A673 (cell line): ENCODE measurements at regions not wholly inside any gene's neighbourhood (a gene's known extent, or its start where the extent isn't known, plus 50 kb on each side); places are given as distances from the start of the nearest gene placed in this dataset.

ENCODE experiments used
- BruUV-seq: library from RNA; stranded (reverse); fragments of 400-500 nt; replicated peaks from 2 replicates; lab custom pipeline; 2021; lab: Mats Ljungman, UMichigan
- CTCF ChIA-PET: fragments of 300-600 bp; sonication (Branson Sonifier 250); formaldehyde crosslinking; loops from one replicate; lab custom pipeline; 2022; ENCODE audit warnings: antibody characterized with exemption; lab: Charles Lee
- POLR2A ChIA-PET: fragments of 300-600 bp; sonication (Branson Sonifier 250); formaldehyde crosslinking; loops from one replicate; lab custom pipeline; 2022; ENCODE audit warnings: antibody characterized with exemption; ENCODE audit not compliant: low non-redundant PET; lab: Charles Lee
- DNase-seq: peaks from one replicate; pipeline ENCODE4 v3.0.0-alpha.2; 2015; ENCODE audit warnings: low spot score
- H3K27ac ChIP-seq: fragments of 200-600 bp; sonication (generic); 2 replicates; pipeline ENCODE4 v1.5.1; 2016; ENCODE audit warnings: mixed run types, low read depth, mild to moderate bottlenecking, mixed read lengths, antibody characterized with exemption, low read length; ENCODE audit not compliant: poor library complexity, severe bottlenecking
- H3K27me3 ChIP-seq: fragments of 200-600 bp; sonication (generic); replicated peaks from 2 replicates; pipeline ENCODE4 v1.6.1; 2017; ENCODE audit warnings: mixed run types, low read depth, mild to moderate bottlenecking, mixed read lengths, antibody characterized with exemption, low read length; ENCODE audit not compliant: insufficient read depth, poor library complexity
- H3K36me3 ChIP-seq: fragments of 200-600 bp; sonication (generic); 2 replicates; pipeline ENCODE4 v1.6.1; 2016; ENCODE audit warnings: mixed run types, mild to moderate bottlenecking, mixed read lengths, antibody characterized with exemption, low read length; ENCODE audit not compliant: insufficient read depth, poor library complexity, severe bottlenecking
- H3K4me1 ChIP-seq: fragments of 200-600 bp; sonication (generic); 2 replicates; pipeline ENCODE4 v1.6.1; 2017; ENCODE audit warnings: mixed run types, mild to moderate bottlenecking, mixed read lengths, antibody characterized with exemption, low read length; ENCODE audit not compliant: insufficient read depth, poor library complexity, severe bottlenecking
- H3K4me3 ChIP-seq: fragments of 200-600 bp; sonication (generic); 2 replicates; pipeline ENCODE4 v1.5.1; 2016; ENCODE audit warnings: low read depth, mixed run types, mild to moderate bottlenecking, mixed read lengths, low read length; ENCODE audit not compliant: poor library complexity, severe bottlenecking
- H3K9me3 ChIP-seq: fragments of 200-600 bp; sonication (generic); 2 replicates; pipeline ENCODE4 v1.6.1; 2016; ENCODE audit warnings: mixed run types, low read depth, mild to moderate bottlenecking, mixed read lengths, antibody characterized with exemption, low read length; ENCODE audit not compliant: poor library complexity, severe bottlenecking
- EZH2 ChIP-seq: fragments of 200-600 bp; sonication (generic); IDR thresholded peaks from 2 replicates; pipeline ENCODE4 v1.6.1; 2017; ENCODE audit warnings: borderline replicate concordance, low read depth, mild to moderate bottlenecking, mixed read lengths, antibody characterized with exemption, low read length; ENCODE audit not compliant: poor library complexity, severe bottlenecking
- intact Hi-C: fragments of 100-400 bp; cut with micrococcal nuclease; formaldehyde crosslinking; loops from one replicate; pipeline ENCODE4 v1.10.0; 2022; ENCODE audit not compliant: unreplicated experiment
- TF ChIP-seq, protein P1 (sequence below): fragments of 300-800, 200-600 bp; sonication (generic); conservative IDR thresholded peaks from 2 replicates; pipeline ENCODE4 v1.5.1; 2017; ENCODE audit warnings: low read depth, mild to moderate bottlenecking, antibody characterized with exemption, low read length, moderate library complexity, mixed read lengths

DNA sequence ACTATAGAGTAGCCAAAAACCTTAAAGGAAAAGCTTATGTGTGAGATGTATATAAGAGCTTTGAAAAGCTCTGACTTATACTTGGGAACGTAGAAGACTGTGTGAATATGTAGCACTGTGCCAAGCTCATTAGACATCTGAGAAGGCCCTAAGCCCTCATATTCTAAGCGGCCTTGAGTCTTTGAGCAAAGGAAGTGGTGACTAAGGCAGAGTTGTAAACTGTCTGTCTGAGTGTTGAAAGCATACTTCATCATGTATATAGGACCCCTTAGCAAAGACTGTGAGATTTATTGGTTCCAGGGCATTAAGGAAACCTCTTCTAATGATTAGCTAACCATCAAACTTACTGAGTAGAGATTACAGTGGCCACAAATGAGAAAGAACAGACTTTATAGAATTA, 153.3 kb upstream of the LYPLAL1 start:
- no TSS peak for BruUV-seq
- CTCF ChIA-PET, result no interaction called here
- DNase-seq, result no peak
- Histone ChIP-seq H3K4me3 (no peak overlapping the region), H3K27me3 (peaks cover 8% of the 10 kb centered on the region), H3K9me3 (no peaks in the 10 kb centered on the region), H3K36me3 (no peaks in the 10 kb centered on the region), H3K27ac (no peak overlapping the region), H3K4me1 (no peaks in the 10 kb centered on the region)
- TF ChIP-seq, protein P1, sequence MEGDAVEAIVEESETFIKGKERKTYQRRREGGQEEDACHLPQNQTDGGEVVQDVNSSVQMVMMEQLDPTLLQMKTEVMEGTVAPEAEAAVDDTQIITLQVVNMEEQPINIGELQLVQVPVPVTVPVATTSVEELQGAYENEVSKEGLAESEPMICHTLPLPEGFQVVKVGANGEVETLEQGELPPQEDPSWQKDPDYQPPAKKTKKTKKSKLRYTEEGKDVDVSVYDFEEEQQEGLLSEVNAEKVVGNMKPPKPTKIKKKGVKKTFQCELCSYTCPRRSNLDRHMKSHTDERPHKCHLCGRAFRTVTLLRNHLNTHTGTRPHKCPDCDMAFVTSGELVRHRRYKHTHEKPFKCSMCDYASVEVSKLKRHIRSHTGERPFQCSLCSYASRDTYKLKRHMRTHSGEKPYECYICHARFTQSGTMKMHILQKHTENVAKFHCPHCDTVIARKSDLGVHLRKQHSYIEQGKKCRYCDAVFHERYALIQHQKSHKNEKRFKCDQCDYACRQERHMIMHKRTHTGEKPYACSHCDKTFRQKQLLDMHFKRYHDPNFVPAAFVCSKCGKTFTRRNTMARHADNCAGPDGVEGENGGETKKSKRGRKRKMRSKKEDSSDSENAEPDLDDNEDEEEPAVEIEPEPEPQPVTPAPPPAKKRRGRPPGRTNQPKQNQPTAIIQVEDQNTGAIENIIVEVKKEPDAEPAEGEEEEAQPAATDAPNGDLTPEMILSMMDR, result no peak
- TF ChIP-seq EZH2, result no peak
- intact Hi-C loops, result no loop called here
- POLR2A ChIA-PET, result interaction anchor here (0.6 kb wide), 1 partner anchor 24 kb away, joined by 3 read pairs; no protein-coding TSS in a partner anchor

DNA sequence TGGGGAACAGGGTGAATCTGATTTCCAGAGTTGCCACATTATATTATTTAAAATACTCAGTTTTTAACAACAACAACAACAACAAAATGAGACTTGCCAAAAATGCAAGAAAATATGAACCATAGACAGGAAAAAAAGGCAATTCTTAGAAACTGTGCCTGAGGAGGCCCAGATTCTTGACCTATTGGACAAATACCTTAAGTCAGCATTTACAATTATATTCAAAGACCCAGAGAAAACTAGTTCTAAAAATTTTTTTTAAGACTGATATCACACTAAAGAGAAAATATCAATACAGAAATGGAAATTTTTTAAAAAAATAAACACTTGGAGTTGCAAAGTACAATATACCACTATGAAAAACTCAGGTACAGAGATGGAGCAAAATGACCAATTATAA, 152.8 kb upstream of the LYPLAL1 start:
- H3K9me3 ChIP-seq, result no peaks in the 10 kb centered on the region
- ChIA-PET POLR2A (interaction anchor here (0.6 kb wide), 1 partner anchor 25 kb away, joined by 3 read pairs; no protein-coding TSS in a partner anchor), CTCF (no interaction called here)
- TF ChIP-seq, protein P1, result no peak
- TF ChIP-seq EZH2, result no peak
- no peak overlapping the region for H3K27ac ChIP-seq
- no TSS peak for BruUV-seq
- no peak for DNase-seq
- no peak overlapping the region for H3K4me3 ChIP-seq
- no peaks in the 10 kb centered on the region for H3K36me3 ChIP-seq
- H3K4me1 ChIP-seq, result no peaks in the 10 kb centered on the region
- intact Hi-C loops, result no loop called here
- peaks cover 8% of the 10 kb centered on the region for H3K27me3 ChIP-seq

GRCh38 chr1:219027146-219027673, 146.5 kb upstream of the LYPLAL1 start:
- TF ChIP-seq EZH2, result no peak
- TF ChIP-seq, protein P1, result no peak
- no TSS peak for BruUV-seq

More at GRCh38 chr1:219027146-219027673, 146.5 kb upstream of the LYPLAL1 start:
- DNase-seq, result no peak
- Histone ChIP-seq H3K36me3 (no peaks in the 10 kb centered on the region), H3K27ac (no peak overlapping the region), H3K27me3 (peaks cover 13% of the 10 kb centered on the region), H3K4me1 (no peaks in the 10 kb centered on the region), H3K4me3 (no peak overlapping the region), H3K9me3 (no peaks in the 10 kb centered on the region)
- CTCF ChIA-PET, result no interaction called here
- POLR2A ChIA-PET, result no interaction called here
- intact Hi-C loops, result no loop called here
